NCI-H1436 (cell line): ENCODE measurements at regions not wholly inside any gene's neighbourhood (a gene's known extent, or its start where the extent isn't known, plus 50 kb on each side); places are given as distances from the start of the nearest gene placed in this dataset.

Experiments
- DNase-seq: peaks from one replicate; lab custom pipeline; 2025; lab: John Stamatoyannopoulos, UW

DNA sequence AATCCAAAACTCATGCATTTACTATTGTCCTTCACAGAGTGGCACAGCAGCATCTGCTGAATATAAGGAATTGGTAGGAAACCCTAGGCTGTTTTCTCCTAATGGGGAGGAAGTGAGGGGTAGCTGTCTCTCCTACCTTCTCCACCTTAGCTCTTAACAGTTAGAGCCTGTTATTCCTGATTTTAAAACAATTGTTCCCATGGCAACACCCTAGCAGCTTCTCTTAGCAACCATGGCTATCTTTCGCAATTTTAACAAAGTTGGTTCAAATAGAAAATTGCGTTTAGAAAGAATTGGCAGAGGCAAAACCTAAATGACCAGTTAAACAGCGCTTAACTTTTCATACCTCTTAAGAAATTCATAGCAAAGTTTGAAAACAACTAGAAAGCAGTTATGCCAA is 603.4 kb upstream of the AUTS2 start:
- no peak for DNase-seq

- no peak for DNase-seq
These were observed 600.1 kb upstream of the AUTS2 start for GRCh38 chr7:68998136-68998535.

GRCh38 chr7:69002416-69002815 is 595.9 kb upstream of the AUTS2 start:
- no peak for DNase-seq

DNA sequence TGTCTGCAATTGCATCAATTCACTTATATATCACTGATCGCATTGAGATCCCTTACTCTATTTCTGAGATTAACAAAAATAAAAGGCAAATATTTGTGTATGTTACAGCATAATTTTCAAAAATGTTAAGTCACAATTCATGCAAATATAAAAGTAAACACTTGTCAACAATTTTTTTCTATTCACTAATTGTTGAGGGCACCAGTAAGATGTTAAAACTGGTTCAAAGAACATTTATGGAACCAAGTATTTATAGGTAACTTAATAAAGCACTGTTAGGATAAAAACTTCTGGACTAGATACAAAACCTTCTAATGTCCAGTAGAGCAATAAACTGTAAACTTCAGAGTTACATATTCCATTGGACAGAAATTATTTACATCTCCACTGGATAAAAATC is 586.1 kb upstream of the AUTS2 start:
- DNase-seq: no peak

GRCh38 chr7:69017208-69017607 is 581.1 kb upstream of the AUTS2 start:
- DNase-seq: no peak

- DNase-seq: no peak
These were observed 580.1 kb upstream of the AUTS2 start for GRCh38 chr7:69018200-69018599.

DNA sequence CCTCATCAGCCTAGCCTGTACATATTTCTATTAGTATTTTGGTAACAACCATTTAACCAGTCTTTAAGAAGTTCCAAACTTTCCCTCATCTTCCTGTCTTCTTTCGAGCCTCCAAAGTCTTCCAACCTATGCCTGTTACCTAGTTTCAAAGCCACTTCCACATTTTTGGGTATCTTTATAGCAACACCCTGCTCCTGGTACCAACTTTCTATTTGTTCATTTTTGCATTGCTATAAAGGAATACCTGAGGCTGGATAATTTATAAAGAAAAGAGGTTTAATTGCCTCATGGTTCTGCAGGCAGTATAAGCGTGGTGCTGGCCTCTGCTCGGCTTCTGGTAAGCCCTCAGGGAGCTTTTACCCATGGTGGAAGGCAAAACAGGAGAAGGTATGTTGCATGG is 578.8 kb upstream of the AUTS2 start:
- DNase-seq: no peak

- DNase-seq: no peak
These were observed 577.7 kb upstream of the AUTS2 start for GRCh38 chr7:69020536-69020935.

- no peak for DNase-seq
These were observed 573.0 kb upstream of the AUTS2 start for GRCh38 chr7:69025249-69025648.

- no peak for DNase-seq
These were observed 565.4 kb upstream of the AUTS2 start for GRCh38 chr7:69032848-69033247.

GRCh38 chr7:69035826-69036225 is 562.4 kb upstream of the AUTS2 start:
- no peak for DNase-seq

GRCh38 chr7:69036301-69036700 is 562.0 kb upstream of the AUTS2 start:
- no peak for DNase-seq

- no peak for DNase-seq
These were observed 559.4 kb upstream of the AUTS2 start for GRCh38 chr7:69038915-69039314.

DNA sequence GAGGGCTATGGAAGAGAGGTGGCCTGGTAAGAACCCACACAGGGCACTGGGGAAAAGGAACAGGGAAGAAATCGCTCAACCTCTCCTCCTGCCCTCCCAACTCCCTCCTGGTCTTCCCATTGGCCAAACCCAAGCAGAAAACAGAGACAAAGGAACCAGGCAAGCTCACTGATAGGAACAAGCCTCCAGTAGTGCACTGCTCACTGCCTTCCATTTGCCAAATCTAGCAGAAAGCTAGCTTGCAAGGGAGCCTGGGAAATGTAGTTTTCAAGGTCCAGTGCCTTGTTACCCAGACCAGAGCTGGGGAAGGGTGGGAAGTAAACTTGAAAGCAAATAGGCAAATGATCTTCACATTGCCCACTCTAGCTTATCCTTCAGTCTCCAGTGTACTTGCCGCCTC is 556.1 kb upstream of the AUTS2 start:
- no peak for DNase-seq

DNA sequence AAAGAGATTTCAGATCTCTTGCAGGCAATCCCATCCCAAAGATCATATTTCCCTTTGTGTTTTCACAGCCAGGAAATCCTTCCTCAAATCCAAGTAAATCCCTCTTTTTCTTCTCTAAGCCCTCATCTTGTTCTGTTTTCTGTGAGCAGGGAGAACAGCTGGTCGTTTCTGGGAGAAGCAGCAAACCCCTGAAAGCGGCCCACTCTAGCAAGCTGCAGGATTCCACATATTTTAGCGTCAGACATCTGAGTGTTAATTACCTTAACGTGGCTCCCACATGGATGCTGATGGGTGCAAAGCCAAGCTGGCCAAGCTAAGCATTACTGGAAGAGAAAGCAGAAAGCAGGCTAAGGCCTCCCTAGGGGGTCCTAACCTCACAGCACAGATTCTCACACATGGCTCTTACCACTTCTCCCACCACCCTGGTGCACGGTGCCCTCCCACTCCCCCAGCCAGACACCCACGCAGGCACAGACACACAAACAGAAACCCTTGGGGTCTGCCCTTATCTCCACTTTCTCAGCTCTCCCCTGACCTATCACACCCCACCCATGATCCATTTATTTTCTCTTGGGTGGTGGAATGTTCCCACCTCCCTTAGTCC is 551.0 kb upstream of the AUTS2 start:
- no peak for DNase-seq

- DNase-seq: no peak
These were observed 548.9 kb upstream of the AUTS2 start for GRCh38 chr7:69049326-69049725.

- no peak for DNase-seq
These were observed 545.8 kb upstream of the AUTS2 start for GRCh38 chr7:69052447-69052846.

DNA sequence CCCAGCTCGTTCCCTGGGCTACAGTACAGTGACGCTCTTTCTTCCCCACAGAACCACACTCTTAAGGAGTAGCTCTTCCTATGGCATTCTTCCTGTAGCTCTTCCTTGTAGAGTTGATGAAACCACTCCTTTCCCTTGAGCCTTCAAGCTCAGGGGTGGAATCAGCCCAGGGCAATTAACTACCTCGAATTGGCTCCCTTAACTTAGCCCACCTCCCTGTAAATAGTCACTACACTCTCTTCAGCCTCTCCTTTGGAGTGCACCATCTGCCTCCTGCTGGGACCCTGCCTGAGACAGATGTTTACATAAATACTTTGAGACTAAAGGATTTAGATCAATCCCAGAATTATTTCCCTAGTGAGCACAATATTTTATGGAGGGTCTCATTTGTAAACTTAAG is 537.8 kb upstream of the AUTS2 start:
- DNase-seq: no peak

DNA sequence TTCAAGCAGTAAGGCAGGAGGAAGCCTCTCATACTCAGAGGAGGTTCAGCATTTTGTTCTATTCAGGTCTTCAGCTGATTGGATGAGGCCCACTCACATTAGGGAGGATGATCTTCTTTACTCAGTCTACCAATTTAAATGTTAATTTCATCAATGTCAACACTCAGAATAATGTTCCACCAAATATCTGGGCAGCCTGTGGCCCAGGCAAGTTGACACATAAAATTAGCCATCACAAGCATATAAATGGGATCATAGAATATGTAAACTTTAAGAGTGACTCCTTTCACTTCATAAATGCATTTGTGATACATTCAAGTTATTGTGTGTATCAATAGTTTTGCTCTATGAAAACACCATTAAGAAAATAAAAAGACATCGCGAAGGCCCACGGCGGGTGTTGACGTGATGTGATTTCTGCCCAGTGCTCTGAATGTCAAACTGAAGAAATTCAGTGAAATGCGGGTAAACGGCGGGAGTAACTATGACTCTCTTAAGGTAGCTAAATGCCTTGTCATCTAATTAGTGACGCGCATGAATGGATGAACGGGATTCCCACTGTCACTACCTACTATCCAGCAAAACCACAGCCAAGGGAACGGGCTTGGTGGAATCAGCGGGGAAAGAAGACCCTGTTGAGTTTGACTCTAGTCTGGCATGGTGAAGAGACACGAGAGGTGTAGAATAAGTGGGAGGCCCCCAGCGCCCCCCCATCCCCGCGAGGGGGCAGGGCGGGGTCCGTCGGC is 536.1 kb upstream of the AUTS2 start:
- DNase-seq: no peak

DNA sequence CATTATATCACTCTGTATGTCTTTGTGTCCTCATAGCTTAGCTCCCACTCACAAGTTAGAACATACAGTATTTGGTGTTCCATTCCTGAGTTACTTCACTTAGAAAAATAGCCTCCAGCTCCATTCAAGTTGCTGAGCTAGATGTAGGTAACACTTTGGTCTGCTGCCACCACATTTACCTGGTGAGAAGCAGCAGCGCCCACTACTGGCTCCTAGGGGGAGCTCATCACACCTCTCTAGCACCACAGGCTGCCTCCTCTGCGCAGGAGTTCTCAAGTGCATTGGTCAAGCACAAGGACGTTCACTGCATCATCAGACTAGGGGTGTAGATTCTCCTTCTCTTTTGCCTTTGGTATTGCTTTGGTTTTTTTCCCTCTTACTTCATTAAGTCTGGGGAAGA is 530.9 kb upstream of the AUTS2 start:
- DNase-seq: no peak

- no peak for DNase-seq
These were observed 527.8 kb upstream of the AUTS2 start for GRCh38 chr7:69070476-69070875.

GRCh38 chr7:69076566-69076965 is 521.7 kb upstream of the AUTS2 start:
- no peak for DNase-seq

DNA sequence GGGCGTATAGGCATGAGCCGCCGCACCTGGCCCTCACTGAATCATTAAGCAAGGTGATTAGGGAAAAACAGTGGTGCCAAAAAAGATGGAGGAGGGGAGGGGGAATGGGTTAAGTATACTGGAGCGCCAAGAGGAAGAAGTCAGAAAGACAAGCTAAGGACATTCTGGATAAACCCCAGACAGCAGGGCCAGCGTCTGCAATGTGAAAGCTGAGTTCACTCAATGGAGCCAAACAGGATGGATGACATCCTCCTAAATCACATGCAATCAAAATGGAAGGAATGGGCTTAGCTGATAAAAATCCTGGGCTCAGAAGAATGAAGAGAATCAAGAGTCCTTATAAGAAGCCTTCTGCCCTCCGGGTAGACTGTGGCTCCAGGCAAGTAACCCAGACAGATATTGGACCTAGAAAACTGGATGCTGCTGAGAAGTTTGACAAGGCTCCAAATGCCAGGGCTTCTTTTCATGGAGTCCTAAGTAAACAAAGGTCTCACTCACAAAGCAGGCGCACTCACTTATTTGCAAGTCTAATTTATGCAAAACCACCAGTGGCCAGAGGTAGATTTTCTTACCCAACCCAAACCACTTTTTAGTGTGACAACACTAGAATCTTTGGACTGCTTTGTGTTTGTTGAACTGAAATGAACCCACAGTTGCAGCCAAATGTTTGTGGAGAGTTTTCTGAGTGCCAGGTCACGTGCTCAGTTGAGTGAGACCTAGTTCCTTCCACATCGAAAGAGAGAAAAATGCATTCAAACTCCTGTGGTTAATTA is 519.1 kb upstream of the AUTS2 start:
- DNase-seq: no peak
